ENCODE measurements at regions not wholly inside any gene's neighbourhood (a gene's known extent, or its start where the extent isn't known, plus 50 kb on each side); places are given as distances from the start of the nearest gene placed in this dataset.

DNA sequence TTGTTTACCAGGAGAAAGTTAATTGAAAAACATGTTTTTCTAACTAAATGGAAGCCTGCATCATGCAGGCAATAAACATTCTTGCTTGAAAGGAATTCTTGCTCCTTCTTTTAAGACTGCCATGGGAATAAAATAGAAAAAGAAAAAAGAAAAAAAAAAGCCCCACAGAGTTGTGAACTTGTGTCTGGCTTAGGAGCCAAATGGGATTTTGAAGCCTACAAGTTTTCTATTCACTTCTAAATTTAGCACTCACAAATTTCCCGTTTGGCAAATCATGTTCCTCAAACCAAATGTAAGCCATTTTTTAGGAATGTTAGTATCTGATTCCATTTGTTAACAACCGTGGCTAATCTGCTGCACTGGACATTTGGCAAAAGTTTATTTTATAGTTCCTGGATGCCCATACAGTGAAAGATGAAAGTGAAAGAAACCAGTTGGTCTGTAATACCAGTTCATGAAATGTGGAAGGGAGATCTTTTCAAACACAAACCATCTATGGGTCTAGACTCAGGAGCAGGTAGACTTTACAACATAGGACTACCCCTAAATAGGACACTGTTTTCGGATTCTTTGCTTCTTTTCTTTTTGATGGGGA lies 133.8 kb upstream of the GMNC start:
- H3K4me3 Mint-ChIP-seq = no peak overlapping the region
- Histone ChIP-seq H3K9me3 (ENCODE audit: low read depth) (no peaks in the 10 kb centered on the region), H3K4me3 (no peak overlapping the region), H3K27me3 (no peaks in the 10 kb centered on the region), H3K79me2 (ENCODE audit: low read depth) (no peaks in the 10 kb centered on the region), H3F3A (ENCODE audit: low read depth) (no peaks in the 10 kb centered on the region), H3K4me2 (no peak overlapping the region), H4K20me1 (ENCODE audit: low read depth) (no peaks in the 10 kb centered on the region), H3K27ac (no peak overlapping the region), H3K36me3 (no peaks in the 10 kb centered on the region), H2AFZ (replicated peaks) (no peak overlapping the region), H3K9ac (no peak overlapping the region), H3K4me1 (peaks cover 8% of the 10 kb centered on the region)
- no peaks in the 10 kb centered on the region for H3K9me3 Mint-ChIP-seq
- no peak overlapping the region for H3K27ac Mint-ChIP-seq
- TF ChIP-seq, protein P1, sequence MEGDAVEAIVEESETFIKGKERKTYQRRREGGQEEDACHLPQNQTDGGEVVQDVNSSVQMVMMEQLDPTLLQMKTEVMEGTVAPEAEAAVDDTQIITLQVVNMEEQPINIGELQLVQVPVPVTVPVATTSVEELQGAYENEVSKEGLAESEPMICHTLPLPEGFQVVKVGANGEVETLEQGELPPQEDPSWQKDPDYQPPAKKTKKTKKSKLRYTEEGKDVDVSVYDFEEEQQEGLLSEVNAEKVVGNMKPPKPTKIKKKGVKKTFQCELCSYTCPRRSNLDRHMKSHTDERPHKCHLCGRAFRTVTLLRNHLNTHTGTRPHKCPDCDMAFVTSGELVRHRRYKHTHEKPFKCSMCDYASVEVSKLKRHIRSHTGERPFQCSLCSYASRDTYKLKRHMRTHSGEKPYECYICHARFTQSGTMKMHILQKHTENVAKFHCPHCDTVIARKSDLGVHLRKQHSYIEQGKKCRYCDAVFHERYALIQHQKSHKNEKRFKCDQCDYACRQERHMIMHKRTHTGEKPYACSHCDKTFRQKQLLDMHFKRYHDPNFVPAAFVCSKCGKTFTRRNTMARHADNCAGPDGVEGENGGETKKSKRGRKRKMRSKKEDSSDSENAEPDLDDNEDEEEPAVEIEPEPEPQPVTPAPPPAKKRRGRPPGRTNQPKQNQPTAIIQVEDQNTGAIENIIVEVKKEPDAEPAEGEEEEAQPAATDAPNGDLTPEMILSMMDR (IDR thresholded peaks at IDR 0.05) = no peak
- TF ChIP-seq EZH2phosphoT487 (IDR thresholded peaks at IDR 0.05) (no peak), EZH2 (IDR thresholded peaks at IDR 0.05) (no peak)
- no peaks in the 10 kb centered on the region for H3K36me3 Mint-ChIP-seq
- DNase-seq (ENCODE audit: low spot score) = no peak
- peaks cover 13% of the 10 kb centered on the region for H3K4me1 Mint-ChIP-seq
- no peaks in the 10 kb centered on the region for H3K27me3 Mint-ChIP-seq (ENCODE audit: insufficient read depth, low read depth)

DNA sequence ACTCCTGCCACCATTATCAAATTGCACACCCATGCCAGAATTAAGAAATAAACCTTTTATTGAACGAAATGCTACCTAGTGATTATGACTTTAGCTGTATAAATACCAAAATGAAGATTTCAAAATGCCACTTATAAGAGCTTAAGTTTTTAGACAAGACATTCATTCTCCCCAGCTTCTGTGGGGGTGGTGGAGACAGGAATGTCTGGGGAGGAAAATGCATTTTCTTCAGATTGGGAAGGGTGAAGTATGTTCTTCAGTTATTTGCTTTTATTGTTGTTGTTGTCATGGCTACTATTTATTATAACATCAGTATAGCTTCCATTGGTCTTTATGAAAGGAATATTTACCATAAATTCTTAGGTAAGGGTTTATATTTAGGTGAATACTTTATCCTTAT lies 132.7 kb upstream of the GMNC start:
- Mint-ChIP-seq H3K4me1 (peaks cover 13% of the 10 kb centered on the region), H3K4me3 (no peak overlapping the region), H3K27ac (no peak overlapping the region), H3K9me3 (no peaks in the 10 kb centered on the region), H3K36me3 (no peaks in the 10 kb centered on the region), H3K27me3 (ENCODE audit: insufficient read depth, low read depth) (no peaks in the 10 kb centered on the region)
- Histone ChIP-seq H3K36me3 (no peaks in the 10 kb centered on the region), H3K4me1 (peaks cover 8% of the 10 kb centered on the region), H3K4me3 (no peak overlapping the region), H3K9ac (no peak overlapping the region), H3K9me3 (ENCODE audit: low read depth) (no peaks in the 10 kb centered on the region), H3K4me2 (no peak overlapping the region), H3K27ac (no peak overlapping the region), H3K79me2 (ENCODE audit: low read depth) (no peaks in the 10 kb centered on the region), H2AFZ (replicated peaks) (no peak overlapping the region), H3F3A (ENCODE audit: low read depth) (no peaks in the 10 kb centered on the region), H3K27me3 (no peaks in the 10 kb centered on the region), H4K20me1 (ENCODE audit: low read depth) (no peaks in the 10 kb centered on the region)
- TF ChIP-seq, protein P1 (IDR thresholded peaks at IDR 0.05) = no peak
- DNase-seq (ENCODE audit: low spot score) = no peak

DNA sequence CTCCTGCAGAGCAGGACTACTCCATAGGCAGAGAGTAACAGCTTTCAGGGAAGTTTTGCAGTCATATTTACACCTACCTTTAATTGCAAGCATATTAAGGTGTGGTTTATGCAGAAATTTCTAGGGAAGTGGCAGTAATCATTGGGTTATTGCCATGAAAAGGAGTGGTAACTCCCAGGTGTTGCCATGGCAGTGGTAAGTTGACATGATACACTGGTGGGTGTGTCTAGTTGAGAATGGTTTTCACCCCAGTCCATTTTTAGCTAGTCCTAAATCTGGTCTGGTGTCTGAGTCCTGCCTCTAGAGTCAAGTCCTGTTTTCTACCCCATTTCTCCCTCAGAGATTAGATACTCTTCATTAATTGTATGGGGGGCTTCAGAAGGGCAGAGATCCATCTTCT lies 128.4 kb upstream of the GMNC start:
- Mint-ChIP-seq H3K9me3 (peaks cover 24% of the 10 kb centered on the region), H3K27ac (no peak overlapping the region), H3K36me3 (peaks cover 5% of the 10 kb centered on the region), H3K27me3 (ENCODE audit: insufficient read depth, low read depth) (peaks cover 5% of the 10 kb centered on the region), H3K4me3 (no peak overlapping the region), H3K4me1 (peaks cover 13% of the 10 kb centered on the region)
- peaks cover 8% of the 10 kb centered on the region for H3K4me1 ChIP-seq
- H3K9me3 ChIP-seq (ENCODE audit: low read depth) = no peaks in the 10 kb centered on the region
- no peaks in the 10 kb centered on the region for H3K36me3 ChIP-seq
- H3K4me2 ChIP-seq = no peak overlapping the region
- no peak overlapping the region for H3K9ac ChIP-seq
- H4K20me1 ChIP-seq (ENCODE audit: low read depth) = no peaks in the 10 kb centered on the region
- DNase-seq (ENCODE audit: low spot score) = no peak
- TF ChIP-seq EZH2phosphoT487 (IDR thresholded peaks at IDR 0.05) = no peak
- TF ChIP-seq EZH2 (IDR thresholded peaks at IDR 0.05) = no peak
- TF ChIP-seq, protein P1 (IDR thresholded peaks at IDR 0.05) = no peak
- no peaks in the 10 kb centered on the region for H3F3A ChIP-seq (ENCODE audit: low read depth)
- no peak overlapping the region for H3K27ac ChIP-seq
- no peak overlapping the region for H3K4me3 ChIP-seq
- no peaks in the 10 kb centered on the region for H3K79me2 ChIP-seq (ENCODE audit: low read depth)
- H3K27me3 ChIP-seq = no peaks in the 10 kb centered on the region
- H2AFZ ChIP-seq (replicated peaks) = no peak overlapping the region

All from neural progenitor cell (in vitro differentiated cells).